ENCODE measurements at regions not wholly inside any gene's neighbourhood (a gene's known extent, or its start where the extent isn't known, plus 50 kb on each side); places are given as distances from the start of the nearest gene placed in this dataset.

DNA sequence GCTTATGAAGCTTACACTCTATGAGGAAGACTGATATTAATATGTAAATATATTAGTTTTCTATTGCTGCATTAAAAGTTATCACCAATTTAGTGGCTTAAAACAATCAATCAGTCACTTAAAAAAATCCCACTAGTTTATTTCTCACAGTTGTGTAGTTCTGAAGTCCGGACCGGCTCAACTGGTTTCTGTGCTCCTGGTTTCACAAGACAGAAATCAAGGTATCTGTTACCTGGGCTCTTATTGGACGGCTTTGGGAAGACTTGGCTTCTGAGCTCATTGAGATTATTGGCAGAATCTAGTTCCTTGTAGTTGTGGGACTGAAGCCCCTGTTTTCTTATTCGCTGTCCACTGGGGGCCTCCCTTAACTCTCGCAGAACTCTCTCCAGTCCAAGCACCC lies 343.0 kb downstream of the RAB38 start:
- TF ChIP-seq SMC3 (conservative IDR thresholded peaks at IDR 0.05; ENCODE audit: poor library complexity), result no peak
- TF ChIP-seq EZH2 (IDR thresholded peaks at IDR 0.05; ENCODE audit: borderline replicate concordance, insufficient read depth, low read length, poor library complexity, severe bottlenecking), result no peak
- TF ChIP-seq, protein P1, sequence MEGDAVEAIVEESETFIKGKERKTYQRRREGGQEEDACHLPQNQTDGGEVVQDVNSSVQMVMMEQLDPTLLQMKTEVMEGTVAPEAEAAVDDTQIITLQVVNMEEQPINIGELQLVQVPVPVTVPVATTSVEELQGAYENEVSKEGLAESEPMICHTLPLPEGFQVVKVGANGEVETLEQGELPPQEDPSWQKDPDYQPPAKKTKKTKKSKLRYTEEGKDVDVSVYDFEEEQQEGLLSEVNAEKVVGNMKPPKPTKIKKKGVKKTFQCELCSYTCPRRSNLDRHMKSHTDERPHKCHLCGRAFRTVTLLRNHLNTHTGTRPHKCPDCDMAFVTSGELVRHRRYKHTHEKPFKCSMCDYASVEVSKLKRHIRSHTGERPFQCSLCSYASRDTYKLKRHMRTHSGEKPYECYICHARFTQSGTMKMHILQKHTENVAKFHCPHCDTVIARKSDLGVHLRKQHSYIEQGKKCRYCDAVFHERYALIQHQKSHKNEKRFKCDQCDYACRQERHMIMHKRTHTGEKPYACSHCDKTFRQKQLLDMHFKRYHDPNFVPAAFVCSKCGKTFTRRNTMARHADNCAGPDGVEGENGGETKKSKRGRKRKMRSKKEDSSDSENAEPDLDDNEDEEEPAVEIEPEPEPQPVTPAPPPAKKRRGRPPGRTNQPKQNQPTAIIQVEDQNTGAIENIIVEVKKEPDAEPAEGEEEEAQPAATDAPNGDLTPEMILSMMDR (IDR thresholded peaks at IDR 0.05; ENCODE audit: poor library complexity, severe bottlenecking), result no peak

Data from neural cell (in vitro differentiated cells).